Osteoblast (primary cell): ENCODE measurements at regions not wholly inside any gene's neighbourhood (a gene's known extent, or its start where the extent isn't known, plus 50 kb on each side); places are given as distances from the start of the nearest gene placed in this dataset.

Experiments used
- DNase-seq: peaks from one replicate; pipeline ENCODE4 v3.0.0; 2011; ENCODE audit warnings: low spot score, mixed read lengths; ENCODE audit not compliant: insufficient read length; ENCODE audit errors: missing footprints
- H2AFZ ChIP-seq: 2 replicates; pipeline ENCODE4 v1.6.0; 2011; ENCODE audit warnings: mild to moderate bottlenecking, low read length
- H3K27ac ChIP-seq: 2 replicates; pipeline ENCODE4 v1.5.1; 2011; ENCODE audit warnings: mild to moderate bottlenecking, low read depth, low read length, moderate library complexity
- H3K27me3 ChIP-seq: 2 replicates; pipeline ENCODE4 v1.6.0; 2012; ENCODE audit warnings: mild to moderate bottlenecking, control low read depth, inconsistent platforms, low read length, moderate library complexity; ENCODE audit not compliant: insufficient read depth
- H3K36me3 ChIP-seq: 2 replicates; pipeline ENCODE4 v1.5.1; 2011; ENCODE audit warnings: mild to moderate bottlenecking, low read length, control low read depth, moderate library complexity; ENCODE audit not compliant: insufficient read depth
- H3K4me1 ChIP-seq: 2 replicates; pipeline ENCODE4 v1.5.1; 2011; ENCODE audit warnings: mild to moderate bottlenecking, low read length, control low read depth, moderate library complexity; ENCODE audit not compliant: insufficient read depth
- H3K4me2 ChIP-seq: 2 replicates; pipeline ENCODE4 v1.6.0; 2011; ENCODE audit warnings: mild to moderate bottlenecking, low read length; ENCODE audit not compliant: insufficient read depth
- H3K4me3 ChIP-seq: fragments of 200-600 bp; sonication (generic); 3 replicates; pipeline ENCODE4 v1.5.1; 2012; ENCODE audit warnings: mild to moderate bottlenecking, low read length, inconsistent platforms; ENCODE audit not compliant: insufficient read depth
- H3K79me2 ChIP-seq: 2 replicates; pipeline ENCODE4 v1.6.0; 2012; ENCODE audit warnings: mild to moderate bottlenecking, low read length, control low read depth, inconsistent platforms; ENCODE audit not compliant: insufficient read depth
- H3K9me3 ChIP-seq: 2 replicates; pipeline ENCODE4 v1.5.1; 2011; ENCODE audit warnings: low read depth, low read length, control low read depth
- H4K20me1 ChIP-seq: 2 replicates; pipeline ENCODE4 v1.6.0; 2012; ENCODE audit warnings: mild to moderate bottlenecking, low read length, control low read depth; ENCODE audit not compliant: insufficient read depth
- TF ChIP-seq, protein P1 (sequence below): IDR thresholded peaks from 2 replicates; pipeline ENCODE4 v1.5.1; 2011; ENCODE audit warnings: mild to moderate bottlenecking, low read depth, low read length, moderate library complexity; ENCODE audit errors: extremely low read depth

GRCh38 chr1:97999320-97999719 is 78.5 kb upstream of the DPYD start:
- Histone ChIP-seq H3K27me3 (no peaks in the 10 kb centered on the region), H3K9me3 (no peaks in the 10 kb centered on the region), H3K36me3 (no peaks in the 10 kb centered on the region), H4K20me1 (no peaks in the 10 kb centered on the region), H3K4me2 (peak overlapping the region; percentile 21), H3K4me1 (peaks cover 36% of the 10 kb centered on the region), H3K79me2 (peaks cover 26% of the 10 kb centered on the region), H3K27ac (peak overlapping the region; percentile 80), H2AFZ (no peak overlapping the region), H3K4me3 (no peak overlapping the region)
- no peak for DNase-seq
- TF ChIP-seq, protein P1, sequence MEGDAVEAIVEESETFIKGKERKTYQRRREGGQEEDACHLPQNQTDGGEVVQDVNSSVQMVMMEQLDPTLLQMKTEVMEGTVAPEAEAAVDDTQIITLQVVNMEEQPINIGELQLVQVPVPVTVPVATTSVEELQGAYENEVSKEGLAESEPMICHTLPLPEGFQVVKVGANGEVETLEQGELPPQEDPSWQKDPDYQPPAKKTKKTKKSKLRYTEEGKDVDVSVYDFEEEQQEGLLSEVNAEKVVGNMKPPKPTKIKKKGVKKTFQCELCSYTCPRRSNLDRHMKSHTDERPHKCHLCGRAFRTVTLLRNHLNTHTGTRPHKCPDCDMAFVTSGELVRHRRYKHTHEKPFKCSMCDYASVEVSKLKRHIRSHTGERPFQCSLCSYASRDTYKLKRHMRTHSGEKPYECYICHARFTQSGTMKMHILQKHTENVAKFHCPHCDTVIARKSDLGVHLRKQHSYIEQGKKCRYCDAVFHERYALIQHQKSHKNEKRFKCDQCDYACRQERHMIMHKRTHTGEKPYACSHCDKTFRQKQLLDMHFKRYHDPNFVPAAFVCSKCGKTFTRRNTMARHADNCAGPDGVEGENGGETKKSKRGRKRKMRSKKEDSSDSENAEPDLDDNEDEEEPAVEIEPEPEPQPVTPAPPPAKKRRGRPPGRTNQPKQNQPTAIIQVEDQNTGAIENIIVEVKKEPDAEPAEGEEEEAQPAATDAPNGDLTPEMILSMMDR: no peak

DNA sequence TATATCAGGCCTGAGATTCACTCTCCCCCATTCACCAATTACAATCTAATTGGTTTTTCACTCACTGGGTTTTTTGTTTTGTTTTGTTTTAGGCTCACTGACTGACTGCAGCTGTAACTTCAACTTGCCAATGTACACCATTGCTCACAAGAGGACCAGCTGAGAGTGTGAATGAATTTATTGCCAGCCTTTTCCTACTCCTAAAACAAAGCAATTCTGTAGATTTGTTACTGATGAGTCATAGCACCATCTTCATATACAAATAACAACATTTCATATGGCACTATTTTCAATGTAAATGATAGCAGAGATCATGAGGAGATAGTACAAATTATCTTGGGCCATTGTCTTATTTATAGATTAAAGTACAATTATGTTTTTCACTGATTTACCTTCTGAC is 76.0 kb upstream of the DPYD start:
- Histone ChIP-seq H2AFZ (no peak overlapping the region), H3K9me3 (no peaks in the 10 kb centered on the region), H3K4me1 (peaks cover 22% of the 10 kb centered on the region), H3K36me3 (no peaks in the 10 kb centered on the region), H3K79me2 (peaks cover 18% of the 10 kb centered on the region), H3K4me3 (no peak overlapping the region), H3K4me2 (no peak overlapping the region), H4K20me1 (no peaks in the 10 kb centered on the region), H3K27me3 (no peaks in the 10 kb centered on the region), H3K27ac (no peak overlapping the region)
- DNase-seq: no peak
- TF ChIP-seq, protein P1: no peak

DNA sequence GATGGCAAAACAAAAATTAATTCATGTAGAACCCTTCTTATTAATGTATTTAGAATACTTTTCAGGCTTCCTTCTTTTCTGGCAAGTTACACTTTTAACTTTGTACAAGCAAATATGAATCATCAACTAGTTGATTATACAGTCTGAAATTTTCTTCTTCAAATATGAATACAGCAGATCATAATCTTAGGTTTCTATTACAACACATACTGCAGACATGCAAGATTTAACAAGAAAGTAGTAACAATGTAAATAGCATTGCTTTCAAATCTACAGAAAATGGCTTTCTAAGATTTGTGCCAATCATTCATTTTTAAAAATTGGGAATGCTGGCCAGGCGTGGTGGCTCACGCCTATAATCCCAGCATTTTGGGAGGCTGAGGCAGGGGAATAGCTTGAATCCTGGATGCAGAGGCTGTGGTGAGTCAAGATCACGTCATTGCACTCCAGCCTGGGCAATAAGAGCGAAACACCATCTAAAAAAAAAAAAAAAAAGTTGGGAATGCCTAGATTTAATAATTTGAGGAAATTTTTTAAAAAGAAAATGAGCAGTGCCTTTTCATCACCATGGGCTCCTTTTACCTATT is 68.4 kb upstream of the DPYD start:
- no peaks in the 10 kb centered on the region for H4K20me1 ChIP-seq
- peaks cover 14% of the 10 kb centered on the region for H3K4me1 ChIP-seq
- DNase-seq: peak; percentile 45
- H3K27ac ChIP-seq: peak overlapping the region; percentile 38
- peaks cover 5% of the 10 kb centered on the region for H3K79me2 ChIP-seq
- H3K27me3 ChIP-seq: no peaks in the 10 kb centered on the region
- no peak overlapping the region for H2AFZ ChIP-seq
- H3K4me3 ChIP-seq: no peak overlapping the region
- no peaks in the 10 kb centered on the region for H3K36me3 ChIP-seq
- H3K4me2 ChIP-seq: peak overlapping the region; percentile 18
- no peaks in the 10 kb centered on the region for H3K9me3 ChIP-seq
- TF ChIP-seq, protein P1: no peak

DNA sequence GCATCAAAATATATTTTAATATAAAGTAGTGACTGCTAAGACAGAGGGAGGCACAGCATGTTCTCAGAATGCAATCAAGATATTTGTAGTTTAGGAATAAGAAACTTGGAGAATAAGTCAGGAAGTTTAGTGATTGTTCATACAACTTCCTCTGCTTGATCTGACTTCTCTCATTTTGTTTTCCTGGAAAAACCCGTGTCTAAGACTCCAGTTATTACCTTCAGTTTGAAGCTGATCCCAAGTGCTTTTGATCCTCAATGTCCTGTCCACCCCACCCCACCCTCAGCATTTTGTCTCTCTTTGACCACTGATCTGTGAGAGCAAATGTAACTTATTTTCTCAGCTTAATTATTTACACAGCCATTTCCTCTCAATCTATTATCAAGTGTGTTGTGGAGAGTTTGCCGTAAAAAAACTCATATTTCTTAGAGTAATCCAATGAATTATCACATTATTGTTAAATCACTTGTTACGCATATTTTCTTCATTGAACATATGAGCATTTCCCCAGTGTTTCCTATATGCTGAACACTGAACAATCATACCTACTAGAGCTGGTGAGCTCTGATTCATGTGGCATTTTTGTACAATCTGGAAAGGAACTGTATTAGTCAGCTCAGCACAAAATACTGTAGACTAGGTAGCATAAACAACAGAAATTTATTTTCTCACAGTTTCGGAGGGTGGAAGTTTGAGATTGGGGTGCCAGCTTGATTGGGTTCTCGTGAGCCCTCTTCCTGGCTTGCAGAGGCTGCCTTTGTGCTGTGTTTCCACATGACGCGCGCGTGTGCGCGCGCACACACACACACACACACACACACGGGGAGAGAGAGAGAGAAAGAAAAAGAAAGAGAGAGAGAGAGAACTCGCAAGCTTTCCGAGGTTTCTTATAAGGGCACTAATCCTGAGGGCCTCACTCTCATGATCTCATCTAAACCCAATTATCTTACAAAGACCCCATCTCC is 65.5 kb upstream of the DPYD start:
- peak; percentile 42 for DNase-seq
- no peak overlapping the region for H2AFZ ChIP-seq
- H3K36me3 ChIP-seq: no peaks in the 10 kb centered on the region
- H3K4me1 ChIP-seq: peaks cover 14% of the 10 kb centered on the region
- H3K9me3 ChIP-seq: no peaks in the 10 kb centered on the region
- no peaks in the 10 kb centered on the region for H4K20me1 ChIP-seq
- H3K4me3 ChIP-seq: no peak overlapping the region
- TF ChIP-seq, protein P1: no peak
- H3K27ac ChIP-seq: no peak overlapping the region
- H3K4me2 ChIP-seq: no peak overlapping the region
- H3K79me2 ChIP-seq: peaks cover 3% of the 10 kb centered on the region
- no peaks in the 10 kb centered on the region for H3K27me3 ChIP-seq
